ENCODE measurements at regions not wholly inside any gene's neighbourhood (a gene's known extent, or its start where the extent isn't known, plus 50 kb on each side); places are given as distances from the start of the nearest gene placed in this dataset.

GRCh38 chr14:86639146-86639545, 1109.2 kb downstream of the FLRT2 start:
- no peak for TF ChIP-seq CTCF (IDR thresholded peaks at IDR 0.05)
- no peak for TF ChIP-seq REST (IDR thresholded peaks at IDR 0.05; ENCODE audit: insufficient read depth in 1 of 2, low read depth in 2 of 2, low read length in 1 of 2)
- TF ChIP-seq SIN3A (IDR thresholded peaks at IDR 0.05; ENCODE audit: borderline replicate concordance, insufficient read depth, low read depth, low read length) = no peak
- no peak for TF ChIP-seq TCF7L2 (IDR thresholded peaks at IDR 0.05; ENCODE audit: low read depth, low read length)

Data from Panc1 (cell line).